ENCODE measurements at regions not wholly inside any gene's neighbourhood (a gene's known extent, or its start where the extent isn't known, plus 50 kb on each side); places are given as distances from the start of the nearest gene placed in this dataset.

- TF ChIP-seq TCF7L2 (IDR thresholded peaks at IDR 0.05; ENCODE audit: low read depth, low read length) (no peak), POLR2AphosphoS5 (IDR thresholded peaks at IDR 0.05; ENCODE audit: low read depth, low read length) (no peak), SIN3A (IDR thresholded peaks at IDR 0.05; ENCODE audit: borderline replicate concordance, insufficient read depth, low read depth, low read length) (no peak), REST (IDR thresholded peaks at IDR 0.05; ENCODE audit: insufficient read depth in 1 of 2, low read depth in 2 of 2, low read length in 1 of 2) (no peak)
- TF ChIP-seq, protein P1, sequence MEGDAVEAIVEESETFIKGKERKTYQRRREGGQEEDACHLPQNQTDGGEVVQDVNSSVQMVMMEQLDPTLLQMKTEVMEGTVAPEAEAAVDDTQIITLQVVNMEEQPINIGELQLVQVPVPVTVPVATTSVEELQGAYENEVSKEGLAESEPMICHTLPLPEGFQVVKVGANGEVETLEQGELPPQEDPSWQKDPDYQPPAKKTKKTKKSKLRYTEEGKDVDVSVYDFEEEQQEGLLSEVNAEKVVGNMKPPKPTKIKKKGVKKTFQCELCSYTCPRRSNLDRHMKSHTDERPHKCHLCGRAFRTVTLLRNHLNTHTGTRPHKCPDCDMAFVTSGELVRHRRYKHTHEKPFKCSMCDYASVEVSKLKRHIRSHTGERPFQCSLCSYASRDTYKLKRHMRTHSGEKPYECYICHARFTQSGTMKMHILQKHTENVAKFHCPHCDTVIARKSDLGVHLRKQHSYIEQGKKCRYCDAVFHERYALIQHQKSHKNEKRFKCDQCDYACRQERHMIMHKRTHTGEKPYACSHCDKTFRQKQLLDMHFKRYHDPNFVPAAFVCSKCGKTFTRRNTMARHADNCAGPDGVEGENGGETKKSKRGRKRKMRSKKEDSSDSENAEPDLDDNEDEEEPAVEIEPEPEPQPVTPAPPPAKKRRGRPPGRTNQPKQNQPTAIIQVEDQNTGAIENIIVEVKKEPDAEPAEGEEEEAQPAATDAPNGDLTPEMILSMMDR (IDR thresholded peaks at IDR 0.05) = no peak
- H3K4me3 ChIP-seq (ENCODE audit: low read depth in 2 of 2, low read length in 2 of 2) = no peak overlapping the region
- ATAC-seq = no peak
- no peaks in the 10 kb centered on the region for H3K9me3 ChIP-seq (ENCODE audit: control insufficient read depth, insufficient read depth, low read depth, low read length)
- intact Hi-C loops (cut with micrococcal nuclease; ENCODE audit: unreplicated experiment) (no loop called here), in situ Hi-C loops (cut with HindIII; ENCODE audit: low pct_unique_long_range_greater_than_20kb, low sequenced_read_pairs) (no loop called here)
- no TSS peak for BruUV-seq (replicated peaks)
- no peaks in the 10 kb centered on the region for H3K27me3 ChIP-seq (ENCODE audit: control insufficient read depth, insufficient read depth, low read length)
- no peak overlapping the region for H3K27ac ChIP-seq (ENCODE audit: low read length)
- ChIA-PET CTCF (no interaction called here), POLR2A (no interaction called here)
- DNase-seq (ENCODE audit: low read depth, low spot score) = no peak
- no peaks in the 10 kb centered on the region for H3K4me1 ChIP-seq (ENCODE audit: control insufficient read depth, insufficient read depth, low read length)
- H3K36me3 ChIP-seq (ENCODE audit: control insufficient read depth, insufficient read depth, low read length) = no peaks in the 10 kb centered on the region
These were observed 71.3 kb upstream of the IQCM start for GRCh38 chr4:149886786-149887490.

- Histone ChIP-seq H3K27me3 (ENCODE audit: control insufficient read depth, insufficient read depth, low read length) (no peaks in the 10 kb centered on the region), H3K9me3 (ENCODE audit: control insufficient read depth, insufficient read depth, low read depth, low read length) (no peaks in the 10 kb centered on the region), H3K4me1 (ENCODE audit: control insufficient read depth, insufficient read depth, low read length) (no peaks in the 10 kb centered on the region), H3K4me3 (ENCODE audit: low read depth in 2 of 2, low read length in 2 of 2) (no peak overlapping the region), H3K27ac (ENCODE audit: low read length) (no peak overlapping the region), H3K36me3 (ENCODE audit: control insufficient read depth, insufficient read depth, low read length) (no peaks in the 10 kb centered on the region)
- no peak for TF ChIP-seq SIN3A (IDR thresholded peaks at IDR 0.05; ENCODE audit: borderline replicate concordance, insufficient read depth, low read depth, low read length)
- TF ChIP-seq, protein P1 (IDR thresholded peaks at IDR 0.05) = no peak
- no peak for TF ChIP-seq TCF7L2 (IDR thresholded peaks at IDR 0.05; ENCODE audit: low read depth, low read length)
- TF ChIP-seq POLR2AphosphoS5 (IDR thresholded peaks at IDR 0.05; ENCODE audit: low read depth, low read length) = no peak
- no peak for TF ChIP-seq REST (IDR thresholded peaks at IDR 0.05; ENCODE audit: insufficient read depth in 1 of 2, low read depth in 2 of 2, low read length in 1 of 2)
- BruUV-seq (replicated peaks) = no TSS peak
- POLR2A ChIA-PET = no interaction called here
- intact Hi-C loops (cut with micrococcal nuclease; ENCODE audit: unreplicated experiment) = no loop called here
- ATAC-seq (no peak), DNase-seq (ENCODE audit: low read depth, low spot score) (no peak)
- CTCF ChIA-PET = no interaction called here
- in situ Hi-C loops (cut with HindIII; ENCODE audit: low pct_unique_long_range_greater_than_20kb, low sequenced_read_pairs) = no loop called here
These were observed 74.3 kb upstream of the IQCM start for GRCh38 chr4:149889991-149890390.

Data from Panc1 (cell line).